CD4-positive, alpha-beta T cell treated with Interleukin-15 for 4 hours (primary cell): ENCODE measurements at regions not wholly inside any gene's neighbourhood (a gene's known extent, or its start where the extent isn't known, plus 50 kb on each side); places are given as distances from the start of the nearest gene placed in this dataset.
"Not testable (repeated sequence)": the region's sequence is repeated elsewhere in the genome, so short reads cannot be mapped to it uniquely, and the experiment has no call there.

Experiments
- DNase-seq: peaks from one replicate; pipeline ENCODE4 v3.0.0-alpha.2; 2020; ENCODE audit warnings: low spot score

DNA sequence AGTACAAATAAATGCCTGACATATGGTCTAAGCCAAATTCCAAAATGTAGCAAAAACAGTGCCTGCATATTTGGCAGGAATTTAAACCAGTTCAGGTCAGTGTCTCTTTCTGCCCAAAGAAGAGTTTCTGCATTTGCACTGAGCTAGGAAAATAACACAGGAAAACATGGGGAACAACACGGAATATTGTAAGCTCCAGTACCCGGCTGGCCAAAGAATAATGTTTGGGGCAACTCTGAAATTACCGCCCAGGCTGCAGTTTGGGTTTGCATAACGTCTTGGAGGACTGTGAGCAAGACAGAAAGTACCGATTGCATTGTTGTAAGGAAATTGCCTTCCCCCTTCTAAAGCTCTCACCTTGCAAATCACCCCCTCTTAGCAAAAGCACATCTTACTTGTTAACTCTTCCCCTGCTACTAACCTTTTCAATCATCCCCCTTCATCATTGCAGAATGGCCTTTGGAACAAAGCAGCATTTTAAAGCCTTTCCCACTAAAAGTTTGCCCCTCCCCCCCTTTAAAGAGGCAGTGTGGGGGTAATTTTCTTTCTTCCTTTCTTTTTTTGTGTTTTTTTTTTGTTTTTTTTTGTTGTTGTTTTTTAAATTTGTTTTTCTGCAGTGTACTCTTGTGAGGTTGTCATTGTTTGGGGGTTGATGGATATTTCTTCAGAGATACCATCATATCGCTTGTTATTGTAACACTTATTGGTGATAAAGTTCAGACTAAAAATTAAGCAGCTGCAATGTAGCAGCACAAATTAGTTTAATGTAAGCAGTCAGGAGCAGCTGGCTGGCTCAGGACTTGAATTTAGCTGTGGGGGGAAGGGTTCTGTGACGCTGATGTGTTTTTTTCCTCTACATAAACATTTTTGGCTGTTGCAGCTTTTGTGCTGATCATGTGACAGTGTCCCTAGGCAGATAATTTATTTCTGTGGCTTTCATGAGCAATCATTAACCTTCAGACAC is 100.0 kb upstream of the CITED2 start:
- DNase-seq = no peak

DNA sequence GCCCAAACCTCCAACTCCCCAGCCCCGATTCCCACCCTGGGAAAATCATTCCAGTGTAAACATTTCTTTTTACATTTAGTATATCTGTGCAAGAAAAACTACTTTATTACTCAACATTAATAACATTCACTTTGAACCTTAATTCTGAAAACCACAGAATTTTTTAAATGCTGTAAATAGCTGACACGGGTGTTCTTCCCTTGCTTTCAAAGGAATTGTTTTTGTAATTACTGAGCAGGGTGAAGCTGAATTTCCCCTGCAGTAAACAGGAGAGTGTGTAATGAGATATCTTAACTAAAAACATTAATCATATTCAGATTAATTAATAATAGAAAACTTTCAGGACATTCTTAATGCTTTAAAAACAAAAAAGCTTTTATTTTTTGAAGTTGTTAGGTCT is 99.3 kb upstream of the CITED2 start:
- no peak for DNase-seq

DNA sequence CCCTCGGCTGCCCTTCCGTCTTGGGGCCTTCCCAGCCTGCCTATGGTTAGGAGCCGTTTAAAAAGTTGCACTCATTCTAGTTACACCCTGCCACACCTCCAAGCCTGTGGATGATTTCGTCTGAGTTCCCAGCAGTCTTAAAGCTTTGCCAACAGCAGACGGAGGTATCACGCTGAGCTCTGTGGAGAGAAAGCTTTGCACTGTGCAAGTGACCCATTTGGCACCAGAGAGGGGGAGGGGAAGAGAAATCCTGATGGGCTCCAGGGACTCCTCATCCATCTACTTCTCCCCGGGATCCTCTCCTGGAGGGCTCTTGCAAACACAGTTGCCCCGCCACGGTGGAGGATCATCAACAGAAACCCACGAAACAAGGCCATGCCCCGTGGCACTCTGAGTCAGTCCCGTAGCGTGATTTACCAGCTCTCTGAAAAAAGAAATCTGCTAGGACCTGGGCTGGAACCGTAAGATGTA is 98.8 kb upstream of the CITED2 start:
- no peak for DNase-seq

DNA sequence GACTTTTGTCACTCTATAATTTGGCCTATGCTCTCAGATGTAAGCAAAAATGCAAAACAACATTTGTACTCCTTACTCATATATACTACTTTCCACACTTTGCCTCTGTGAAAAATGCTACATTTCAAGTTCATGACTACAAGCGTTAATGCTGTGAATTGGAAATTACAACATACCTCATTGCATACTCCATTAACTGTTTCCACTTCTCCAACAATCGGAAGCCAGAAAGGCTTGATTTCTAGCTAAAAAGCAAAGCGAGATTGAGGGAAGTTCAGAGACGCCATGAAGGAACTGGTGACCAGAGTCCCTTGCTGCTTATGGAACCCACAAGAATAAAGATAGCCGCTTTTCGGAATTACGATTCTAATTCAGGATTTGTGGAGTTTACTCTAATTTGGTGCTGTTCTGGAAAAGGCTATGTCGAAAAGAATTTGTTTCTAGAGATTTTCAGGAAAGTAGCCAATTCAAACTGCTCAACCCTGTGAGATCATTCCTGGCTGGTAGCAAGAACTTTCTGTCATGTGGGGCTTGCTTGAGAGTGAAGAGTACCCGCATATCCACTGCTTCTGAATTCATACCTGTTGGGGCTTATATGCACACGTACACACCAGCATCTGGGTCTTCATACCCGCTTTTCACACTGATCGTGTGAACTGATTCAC is 98.0 kb upstream of the CITED2 start:
- no peak for DNase-seq

DNA sequence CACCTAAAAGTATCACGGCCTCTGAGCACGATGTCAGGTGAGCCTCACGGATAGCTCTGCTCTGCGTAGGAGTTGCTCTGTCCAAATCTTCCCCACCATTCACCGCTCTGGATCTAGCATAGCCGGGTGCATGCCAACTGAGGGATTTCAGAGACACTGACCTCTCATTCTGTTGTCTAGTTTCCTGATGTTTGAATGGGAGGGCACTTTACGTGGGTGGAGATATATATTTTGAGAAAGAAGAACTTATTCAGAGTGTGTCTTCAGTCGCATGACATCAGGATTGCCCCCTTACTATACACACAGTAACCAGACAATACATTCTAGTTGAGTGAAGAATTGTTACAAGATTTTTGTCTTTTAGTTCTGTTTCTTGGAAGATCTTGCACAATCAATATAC is 96.5 kb upstream of the CITED2 start:
- no peak for DNase-seq

DNA sequence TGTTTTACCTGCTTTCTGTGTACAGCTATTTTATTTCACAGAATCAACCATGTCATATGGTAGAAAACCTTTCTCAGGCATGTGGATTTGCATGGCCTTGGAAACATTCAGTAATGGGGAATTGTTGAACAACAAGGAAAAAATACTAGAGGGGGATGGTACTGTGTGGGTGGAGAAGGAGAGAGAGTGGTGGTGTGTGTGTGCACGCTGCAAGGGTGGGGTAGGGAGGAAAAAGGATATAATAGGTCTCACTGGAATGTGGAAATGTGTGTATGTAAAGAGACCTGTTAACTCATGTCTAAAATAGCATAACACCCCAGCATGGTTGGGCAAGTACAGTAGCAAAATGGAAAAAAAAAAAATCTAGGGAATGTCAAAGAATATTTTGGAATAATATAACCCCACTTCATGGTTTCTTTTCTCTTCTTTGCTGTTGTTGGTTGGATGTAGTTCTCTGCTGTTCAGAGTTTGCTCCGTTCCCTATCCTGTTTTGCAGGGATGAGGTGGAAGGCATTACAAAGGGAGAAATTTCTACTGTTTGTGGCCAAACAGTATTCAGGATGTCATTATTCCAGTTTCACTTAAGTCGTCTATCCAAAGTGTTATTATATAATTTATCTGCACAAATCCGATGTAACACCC is 93.9 kb upstream of the CITED2 start:
- DNase-seq = no peak

DNA sequence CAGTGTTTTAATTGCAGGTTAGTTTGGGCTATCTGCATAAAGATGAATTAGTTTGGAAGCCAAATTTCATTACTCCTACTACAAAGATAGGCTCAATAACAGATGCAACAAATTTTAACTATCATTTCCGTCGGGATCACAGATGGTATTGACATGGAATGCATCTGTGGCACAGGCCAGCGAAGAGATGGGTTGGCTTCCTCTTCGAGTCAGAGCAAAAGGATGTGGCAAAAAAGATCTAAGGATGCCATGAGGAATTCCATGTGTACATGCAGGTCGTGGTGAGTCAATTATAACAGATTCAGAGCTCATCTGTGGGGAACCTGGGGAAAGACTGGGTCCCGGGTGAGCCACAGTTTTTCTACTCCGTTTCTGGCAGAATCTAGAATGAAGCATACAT is 83.0 kb upstream of the CITED2 start:
- no peak for DNase-seq

DNA sequence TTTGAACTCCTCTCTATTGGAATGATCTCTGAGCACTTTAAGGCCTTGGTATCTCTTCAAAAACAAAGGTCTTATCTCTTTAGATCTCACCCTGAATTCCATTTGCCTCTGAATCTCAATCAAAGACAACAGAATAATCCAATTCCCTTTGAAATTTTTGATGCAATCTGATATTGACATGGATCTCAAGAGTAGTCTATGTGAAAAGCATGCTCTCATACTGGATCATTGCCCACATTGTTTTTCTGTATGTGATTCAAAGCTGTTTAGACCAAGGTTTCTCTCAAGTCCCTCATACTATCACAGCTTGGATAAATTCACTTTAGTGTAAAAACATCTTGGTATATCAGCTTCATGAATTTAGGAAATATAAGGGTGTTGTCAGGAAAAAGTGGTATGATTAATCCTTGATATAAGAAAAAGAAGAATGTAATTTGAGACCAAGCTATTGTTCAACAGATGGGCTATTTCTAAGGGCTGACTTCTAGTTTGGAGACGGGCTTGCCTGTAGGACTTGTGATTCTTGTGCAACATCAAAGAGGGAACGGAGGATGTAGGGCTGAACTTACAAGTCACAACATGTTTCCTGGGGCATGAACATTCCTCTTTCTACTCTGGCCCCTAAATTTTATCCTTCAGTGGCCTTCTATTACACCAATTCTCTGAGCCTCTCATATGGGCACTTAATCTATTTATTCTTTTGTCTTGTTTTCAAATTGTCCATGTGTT is 77.9 kb upstream of the CITED2 start:
- DNase-seq = no peak

DNA sequence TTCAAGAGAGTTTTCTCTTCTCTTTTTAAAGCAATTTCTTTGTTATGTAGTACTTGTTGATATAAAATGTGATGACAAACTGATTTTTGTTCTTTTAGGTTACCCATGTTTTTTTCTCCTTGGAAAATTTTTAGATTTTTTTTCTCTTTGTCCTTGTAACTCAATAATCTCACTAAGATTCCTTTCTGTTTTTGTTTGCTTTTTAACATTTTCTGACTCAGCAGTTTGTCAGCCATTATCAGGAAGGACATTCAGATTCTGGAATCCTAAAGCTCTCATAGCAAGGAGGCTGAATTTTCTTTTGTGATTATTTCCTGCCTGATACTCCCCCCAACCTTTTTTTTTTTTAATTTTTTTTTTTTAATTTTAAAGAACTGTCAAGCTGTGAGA is 75.2 kb upstream of the CITED2 start:
- no peak for DNase-seq

DNA sequence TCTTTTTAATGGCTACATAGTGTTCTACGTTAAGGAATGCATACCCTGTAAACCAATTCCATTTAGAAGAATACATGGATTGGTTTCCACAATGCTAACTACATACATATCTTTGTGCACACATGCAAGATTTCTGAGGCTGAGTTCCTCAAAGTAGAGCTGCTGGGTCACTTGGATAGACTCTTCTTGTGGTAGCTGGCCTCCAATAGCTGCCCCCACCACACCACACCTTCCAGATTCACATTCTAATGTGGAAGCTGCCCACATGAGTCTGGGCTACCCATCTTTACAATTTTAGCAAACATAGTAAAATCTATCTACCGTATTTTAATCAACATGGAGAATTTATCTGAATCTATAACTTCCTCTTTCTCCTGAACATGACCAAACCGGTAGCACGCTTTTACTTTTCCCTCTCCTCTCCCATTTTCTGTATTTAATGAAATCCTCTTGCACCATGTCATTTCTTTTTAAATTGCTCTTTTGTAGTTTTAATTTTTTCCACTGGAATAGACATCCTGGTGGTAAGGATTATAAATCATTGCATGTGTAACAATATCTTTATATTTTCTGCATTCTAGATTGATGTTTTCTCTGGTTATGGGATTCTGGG is 74.7 kb upstream of the CITED2 start:
- no peak for DNase-seq

DNA sequence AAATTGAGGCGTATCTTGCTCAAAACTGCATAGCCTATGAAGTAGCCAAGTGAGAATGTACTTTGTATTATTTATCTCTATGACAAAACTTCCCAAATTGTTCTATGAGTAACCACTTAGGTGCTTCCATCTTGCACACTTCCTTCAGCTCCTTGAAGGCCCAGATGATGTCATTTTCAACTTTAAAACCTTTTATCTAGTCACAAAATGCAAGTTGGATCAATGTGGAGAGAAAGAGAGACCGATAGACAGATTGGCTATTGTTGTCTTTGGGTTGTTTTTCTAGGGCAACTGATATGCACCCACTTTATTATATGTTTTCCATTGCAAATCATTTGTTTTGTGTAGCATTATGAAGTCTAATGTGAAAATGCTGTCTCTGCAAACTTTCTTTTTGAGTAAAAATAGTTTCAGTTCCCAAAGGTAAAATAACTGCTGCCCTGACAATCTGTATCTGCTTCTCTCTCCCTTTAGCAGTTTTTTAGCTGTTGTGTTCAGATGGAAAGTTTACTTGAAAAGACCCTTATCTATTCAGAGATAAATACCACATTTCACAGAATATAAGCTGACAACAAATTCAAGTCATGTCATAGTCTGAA is 73.7 kb upstream of the CITED2 start:
- no peak for DNase-seq

DNA sequence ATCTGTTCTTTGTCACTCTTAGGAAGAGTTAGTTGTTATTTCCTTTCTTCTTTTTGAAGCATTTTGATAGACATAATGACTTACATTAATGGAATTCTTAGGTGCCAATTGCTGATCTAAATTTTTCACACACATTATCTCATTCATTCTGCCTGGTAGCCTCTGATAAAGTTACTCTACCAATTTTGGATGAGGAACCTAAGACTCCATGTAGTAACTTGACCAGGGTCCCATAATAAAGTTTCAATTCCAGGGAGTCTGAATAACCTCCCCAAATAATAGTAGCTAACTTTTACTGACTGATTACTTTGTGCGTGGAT is 73.2 kb upstream of the CITED2 start:
- no peak for DNase-seq

DNA sequence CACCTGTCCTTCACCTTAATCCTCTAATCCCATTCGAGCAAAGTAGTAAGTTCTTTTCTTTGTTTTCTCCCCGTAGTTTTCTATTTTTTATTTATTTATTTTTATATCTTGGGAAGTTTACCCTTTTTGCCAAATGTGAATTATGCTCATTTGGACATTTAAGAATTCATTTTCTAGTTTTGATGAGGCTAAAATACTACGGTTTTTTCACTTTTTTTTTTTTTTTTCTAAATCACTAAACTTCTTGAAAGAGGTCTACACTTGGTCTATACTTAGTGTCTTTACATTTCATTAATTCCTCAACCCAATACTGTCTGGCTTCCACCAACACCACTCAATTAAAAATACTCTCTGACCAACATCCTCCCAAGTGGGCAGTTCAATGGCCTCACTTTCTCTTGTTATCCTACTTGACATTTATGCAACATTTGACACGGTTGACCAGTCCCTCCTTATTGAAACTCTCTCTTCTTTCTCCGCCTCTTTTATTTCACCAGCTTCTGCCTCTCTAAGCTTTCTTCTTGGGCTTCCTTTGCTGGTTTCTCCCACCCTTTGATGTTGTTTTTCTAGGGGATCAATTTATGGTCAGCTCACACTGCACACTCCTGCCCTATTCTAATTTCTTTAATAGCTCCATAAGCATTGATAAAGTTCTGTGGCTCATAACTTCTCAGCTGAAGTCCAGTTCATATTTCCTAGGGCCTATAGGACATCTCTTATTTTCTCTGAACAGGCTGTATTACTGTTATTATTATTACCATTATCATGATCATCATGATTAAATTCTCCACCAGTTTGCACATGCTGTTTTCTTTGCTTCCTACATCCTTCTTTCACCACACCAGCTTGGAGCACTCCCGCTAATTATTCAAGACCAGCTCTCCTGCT is 72.6 kb upstream of the CITED2 start:
- no peak for DNase-seq

DNA sequence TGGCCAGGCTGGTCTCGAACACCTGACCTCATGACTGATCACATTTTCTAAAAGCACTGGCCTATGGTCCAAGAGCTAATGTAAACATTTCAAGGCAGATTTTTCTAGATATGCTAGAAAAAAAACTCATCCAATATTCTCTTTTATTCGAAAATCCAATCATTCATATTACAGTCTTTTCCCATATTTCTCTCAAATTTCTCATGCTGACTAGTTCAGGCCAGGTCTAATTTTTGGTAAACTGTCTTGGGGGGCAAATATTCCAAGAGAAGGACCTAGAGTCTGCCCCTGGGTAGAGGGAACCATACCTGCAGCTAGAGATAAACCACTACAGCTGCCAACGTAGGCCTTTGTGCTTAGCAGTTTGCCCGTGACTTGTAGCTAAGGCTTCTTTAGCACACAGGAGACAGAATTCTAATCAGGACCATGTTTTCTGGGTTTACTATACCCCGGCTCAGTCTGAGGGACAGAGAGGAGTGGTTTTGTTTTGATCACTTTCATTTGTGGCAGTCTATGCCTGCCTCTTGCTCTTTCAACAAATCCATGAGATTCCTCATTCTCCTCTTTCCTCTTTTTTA is 71.8 kb upstream of the CITED2 start:
- DNase-seq = no peak

DNA sequence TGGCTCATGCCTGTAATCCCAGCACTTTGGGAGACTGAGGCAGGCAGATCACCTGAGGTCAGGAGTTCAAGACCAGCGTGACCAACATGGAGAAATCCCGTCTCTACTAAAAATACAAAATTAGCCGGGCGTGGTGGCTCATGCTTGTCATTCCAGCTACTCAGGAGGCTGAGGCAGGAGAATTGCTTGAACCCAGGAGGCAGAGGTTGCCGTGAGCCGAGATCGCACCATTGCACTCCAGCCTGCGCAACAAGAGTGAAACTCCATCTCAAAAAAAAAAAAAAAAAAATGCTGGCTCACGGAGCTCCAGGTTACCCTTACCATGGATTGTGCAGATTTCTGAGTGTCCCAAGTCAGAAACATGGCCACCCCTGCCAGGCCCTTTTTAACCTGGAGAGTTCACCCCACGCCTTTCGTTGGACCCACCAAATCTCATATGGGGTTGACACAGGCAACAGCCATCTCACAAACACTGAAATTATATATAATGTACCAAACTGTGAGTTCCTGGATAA is 69.9 kb upstream of the CITED2 start:
- DNase-seq = not testable (repeated sequence)

DNA sequence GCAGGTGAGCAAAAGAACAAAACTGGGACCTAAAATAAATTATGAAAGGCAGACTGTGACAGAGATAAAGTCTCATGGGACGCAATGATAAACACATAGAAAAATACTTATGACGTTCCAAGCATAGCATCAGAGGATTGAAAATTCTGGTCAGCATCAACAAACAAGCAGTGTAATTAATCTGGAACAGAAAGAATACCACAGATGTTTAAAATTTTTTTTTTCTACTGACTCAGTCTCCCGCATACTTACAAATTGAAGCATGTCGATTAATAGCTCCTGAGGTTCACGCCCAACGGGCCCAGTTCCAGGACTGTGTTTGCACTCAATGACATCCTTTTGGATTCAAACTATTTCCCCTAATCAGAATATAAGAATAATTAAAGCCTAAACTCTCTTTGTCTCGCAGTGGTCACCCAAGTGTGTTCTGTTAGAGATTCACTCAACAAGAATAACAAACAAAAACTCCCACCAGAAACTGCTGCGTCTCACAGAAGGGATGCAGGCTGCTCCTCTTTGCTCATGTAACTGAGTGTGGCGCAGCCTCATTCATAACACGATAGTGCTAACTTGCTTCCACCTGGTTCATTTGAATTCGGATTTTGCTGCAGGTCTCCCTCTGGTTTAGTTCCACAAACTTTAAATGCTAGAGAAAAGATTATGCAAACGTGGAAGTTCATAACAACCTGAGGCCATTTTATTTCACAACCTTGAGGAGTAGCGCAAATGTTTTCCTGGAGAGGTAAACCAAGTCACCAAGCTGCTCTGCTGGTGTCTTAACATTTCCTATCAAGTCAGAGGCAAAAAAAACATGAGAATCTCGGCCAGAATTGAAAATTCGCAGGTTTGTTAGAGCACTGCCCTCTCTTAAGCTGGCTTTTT is 69.0 kb upstream of the CITED2 start:
- no peak for DNase-seq

DNA sequence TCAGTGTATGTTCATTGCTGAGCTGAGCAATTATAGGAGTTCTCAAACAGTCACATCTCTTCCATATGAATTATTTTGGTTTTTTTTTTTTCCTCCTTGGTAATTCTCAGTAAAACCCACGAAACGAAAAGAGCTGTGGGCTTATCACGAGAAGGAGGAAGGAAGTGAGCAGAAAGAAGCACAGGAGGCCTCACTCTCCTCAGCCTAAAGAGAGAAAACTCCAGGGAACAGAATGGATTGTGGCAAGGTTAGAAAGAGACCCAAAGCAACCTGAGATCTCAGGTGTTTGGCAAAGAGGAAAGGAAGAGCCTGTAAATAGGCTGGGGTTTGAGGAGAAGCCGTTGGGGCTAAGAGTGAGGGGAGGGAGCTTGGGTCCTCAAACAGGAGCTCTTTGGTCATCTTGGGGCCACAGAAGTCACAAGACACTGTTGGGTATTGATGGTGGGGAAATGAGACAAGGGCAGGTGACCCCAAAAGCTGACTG is 67.8 kb upstream of the CITED2 start:
- DNase-seq = no peak

DNA sequence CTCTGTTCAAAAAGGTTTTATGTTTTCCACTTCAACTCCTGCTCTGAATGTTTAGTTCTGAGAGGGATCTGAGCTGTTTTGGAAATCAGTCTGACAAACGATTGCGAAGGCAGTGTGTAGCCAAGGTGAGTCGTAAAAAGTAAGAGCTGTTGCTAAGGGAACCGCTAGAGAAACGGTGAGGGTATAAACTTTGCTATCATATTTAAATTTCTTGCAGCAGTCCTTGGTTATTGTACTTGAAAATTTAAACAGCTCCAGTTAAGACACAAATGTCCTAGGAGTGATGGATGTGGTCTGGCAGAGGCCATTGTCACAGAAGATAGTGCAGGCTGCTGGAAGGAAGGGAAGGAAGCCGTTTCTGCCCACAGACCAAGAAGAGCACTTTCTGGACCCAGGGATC is 64.9 kb upstream of the CITED2 start:
- no peak for DNase-seq

DNA sequence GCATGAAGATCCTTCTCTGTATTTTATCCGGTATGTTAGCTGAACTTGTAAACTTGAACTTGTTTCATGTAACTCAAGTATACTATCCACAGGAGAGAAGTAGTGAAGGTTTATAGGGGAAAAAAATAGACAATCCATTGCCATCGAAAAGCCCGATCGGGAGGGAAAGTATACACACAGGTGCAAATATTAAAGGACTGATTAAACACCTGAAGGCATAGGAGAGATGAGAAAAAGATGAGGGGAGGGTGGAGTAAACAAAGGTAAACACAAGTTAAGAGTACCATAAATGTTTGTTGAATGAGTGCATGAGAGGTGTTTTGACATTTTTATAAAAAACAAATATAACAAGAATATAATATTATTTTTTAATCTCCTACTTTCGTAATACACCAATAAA is 64.3 kb upstream of the CITED2 start:
- DNase-seq = no peak
